ENCODE measurements at regions not wholly inside any gene's neighbourhood (a gene's known extent, or its start where the extent isn't known, plus 50 kb on each side); places are given as distances from the start of the nearest gene placed in this dataset.

DNA sequence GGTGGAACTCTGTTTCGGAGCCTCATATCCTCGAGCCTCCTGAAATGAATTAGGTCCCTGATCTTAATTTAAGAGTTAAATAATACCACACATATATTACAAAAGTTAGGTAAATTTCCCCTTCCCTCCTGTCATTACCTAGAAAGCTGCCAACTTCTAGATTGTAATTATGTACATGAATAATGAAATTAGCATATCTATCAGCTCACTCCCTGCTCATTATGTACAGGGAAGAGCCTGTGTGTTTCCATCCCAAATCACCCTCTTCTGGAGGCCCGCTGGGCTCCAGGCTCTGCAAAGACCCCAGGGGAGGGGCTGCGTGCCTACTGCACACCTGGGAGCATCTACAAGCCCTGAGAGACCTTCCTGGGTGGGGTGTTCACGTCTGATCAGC is 384.1 kb downstream of the MN1 start:
- TF ChIP-seq EZH2 (IDR thresholded peaks at IDR 0.05; ENCODE audit: low read length): no peak
- TF ChIP-seq, protein P1, sequence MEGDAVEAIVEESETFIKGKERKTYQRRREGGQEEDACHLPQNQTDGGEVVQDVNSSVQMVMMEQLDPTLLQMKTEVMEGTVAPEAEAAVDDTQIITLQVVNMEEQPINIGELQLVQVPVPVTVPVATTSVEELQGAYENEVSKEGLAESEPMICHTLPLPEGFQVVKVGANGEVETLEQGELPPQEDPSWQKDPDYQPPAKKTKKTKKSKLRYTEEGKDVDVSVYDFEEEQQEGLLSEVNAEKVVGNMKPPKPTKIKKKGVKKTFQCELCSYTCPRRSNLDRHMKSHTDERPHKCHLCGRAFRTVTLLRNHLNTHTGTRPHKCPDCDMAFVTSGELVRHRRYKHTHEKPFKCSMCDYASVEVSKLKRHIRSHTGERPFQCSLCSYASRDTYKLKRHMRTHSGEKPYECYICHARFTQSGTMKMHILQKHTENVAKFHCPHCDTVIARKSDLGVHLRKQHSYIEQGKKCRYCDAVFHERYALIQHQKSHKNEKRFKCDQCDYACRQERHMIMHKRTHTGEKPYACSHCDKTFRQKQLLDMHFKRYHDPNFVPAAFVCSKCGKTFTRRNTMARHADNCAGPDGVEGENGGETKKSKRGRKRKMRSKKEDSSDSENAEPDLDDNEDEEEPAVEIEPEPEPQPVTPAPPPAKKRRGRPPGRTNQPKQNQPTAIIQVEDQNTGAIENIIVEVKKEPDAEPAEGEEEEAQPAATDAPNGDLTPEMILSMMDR (optimal IDR thresholded peaks at IDR 0.05 in 1 of 3, IDR thresholded peaks at IDR 0.05 in 1 of 3, conservative IDR thresholded peaks at IDR 0.05 in 1 of 3; ENCODE audit: extremely low read depth in 1 of 3, insufficient read depth in 2 of 3, low read length in 3 of 3): no peak

All from keratinocyte (primary cell).